H1 (cell line): ENCODE measurements at regions not wholly inside any gene's neighbourhood (a gene's known extent, or its start where the extent isn't known, plus 50 kb on each side); places are given as distances from the start of the nearest gene placed in this dataset.

Experiments
- CTCF ChIA-PET: fragments of 300-600 bp; sonication (Branson Sonifier 250); formaldehyde crosslinking; loops from one replicate; lab custom pipeline; 2021; ENCODE audit not compliant: partially characterized antibody; lab: Charles Lee
- POLR2A ChIA-PET: fragments of 300-600 bp; sonication (Branson Sonifier 250); formaldehyde crosslinking; loops from one replicate; lab custom pipeline; 2021; ENCODE audit warnings: inconsistent platforms; ENCODE audit not compliant: partially characterized antibody; lab: Charles Lee
- DNase-seq, 2 experiments: peaks; one replicate each; pipeline versions ENCODE4 v3.0.0 to v3.0.0-alpha.2; 2010 to 2022; ENCODE audit warnings: low spot score in 2 of 2, low read depth in 1 of 2, mixed read lengths in 1 of 2
- FAIRE-seq: peaks from 2 replicates; lab custom pipeline; 2011; peaks lifted over from hg19 to GRCh38; lab: Jason Lieb, UNC
- H2AFZ ChIP-seq: 2 replicates; pipeline ENCODE4 v1.8.1; 2012; ENCODE audit warnings: low read length, inconsistent platforms
- H2AK5ac ChIP-seq: 2 replicates; pipeline ENCODE4 v1.6.1; 2013; ENCODE audit warnings: low read depth, low read length
- H2BK120ac ChIP-seq: replicated peaks from 2 replicates; pipeline ENCODE3; 2013; ENCODE audit warnings: low read depth, low read length, inconsistent platforms
- H2BK12ac ChIP-seq: 2 replicates; pipeline ENCODE4 v1.6.1; 2013; ENCODE audit warnings: low read depth, low read length
- H2BK15ac ChIP-seq: 2 replicates; pipeline ENCODE4 v1.6.1; 2013; ENCODE audit warnings: low read length
- H2BK20ac ChIP-seq: 2 replicates; pipeline ENCODE4 v1.6.1; 2013; ENCODE audit warnings: low read length
- H2BK5ac ChIP-seq: 2 replicates; pipeline ENCODE4 v1.6.1; 2013; ENCODE audit warnings: low read depth, low read length
- H3K14ac ChIP-seq: 2 replicates; pipeline ENCODE4 v1.6.1; 2013; ENCODE audit warnings: inconsistent platforms; ENCODE audit not compliant: insufficient read length
- H3K18ac ChIP-seq: 2 replicates; pipeline ENCODE4 v1.6.1; 2013; ENCODE audit warnings: low read length; ENCODE audit errors: extremely low read depth
- H3K23ac ChIP-seq: 2 replicates; pipeline ENCODE4 v1.6.1; 2013; ENCODE audit warnings: inconsistent platforms; ENCODE audit not compliant: insufficient read length
- H3K23me2 ChIP-seq: 2 replicates; pipeline ENCODE4 v1.6.1; 2013; ENCODE audit warnings: low read depth, low read length
- H3K27ac ChIP-seq: 2 replicates; pipeline ENCODE4 v1.6.1; 2011; ENCODE audit warnings: low read depth, low read length, inconsistent platforms
- H3K27me3 ChIP-seq, 4 experiments: replicated peaks in 1 of 4; 1 replicate in 1 of 4; 2 replicates in 3 of 4; pipeline versions ENCODE4 v1.6.1 to v1.8.1; 2011 to 2013; ENCODE audit warnings: low read length in 3 of 4, mild to moderate bottlenecking in 3 of 4, inconsistent platforms in 2 of 4, mixed read lengths in 2 of 4, moderate library complexity in 1 of 4; ENCODE audit not compliant: control insufficient read depth in 3 of 4, insufficient read depth in 3 of 4; ENCODE audit errors: extremely low read depth in 1 of 4
- H3K36me3 ChIP-seq, 4 experiments: 2 replicates each; pipeline versions ENCODE4 v1.6.1 to v1.8.1; 2011 to 2013; ENCODE audit warnings: mild to moderate bottlenecking in 4 of 4, low read length in 3 of 4, moderate library complexity in 2 of 4, control low read depth in 1 of 4, inconsistent platforms in 1 of 4; ENCODE audit not compliant: insufficient read depth in 4 of 4, control insufficient read depth in 2 of 4
- H3K4ac ChIP-seq: replicated peaks from 2 replicates; pipeline ENCODE3; 2013; ENCODE audit warnings: low read length, low read depth, mixed read lengths, inconsistent platforms; ENCODE audit not compliant: insufficient read length
- H3K4me1 ChIP-seq, 4 experiments: replicated peaks in 1 of 4; 1 replicate in 1 of 4; 2 replicates in 3 of 4; pipeline versions ENCODE4 v1.6.1 to v1.8.1; 2011 to 2013; ENCODE audit warnings: low read length in 3 of 4, inconsistent platforms in 2 of 4, mixed read lengths in 1 of 4; ENCODE audit not compliant: insufficient read depth in 4 of 4, control insufficient read depth in 3 of 4
- H3K4me2 ChIP-seq, 2 experiments: 2 replicates each; pipeline versions ENCODE4 v1.6.1 to v1.8.1; 2011 to 2013; ENCODE audit warnings: low read depth in 2 of 2, low read length in 2 of 2, control low read depth in 1 of 2, inconsistent platforms in 1 of 2, mild to moderate bottlenecking in 1 of 2; ENCODE audit not compliant: insufficient read depth in 1 of 2
- H3K4me3 ChIP-seq, 4 experiments: fragments of 200-600, 300-600 bp in 1 of 4; sonication (generic), shearing (Covaris generic), sonication (Bioruptor Twin) in 1 of 4; 2 replicates each; pipeline versions ENCODE4 v1.5.1 to v1.8.1; 2011 to 2016; ENCODE audit warnings: low read length in 4 of 4, low read depth in 3 of 4, control low read depth in 2 of 4, inconsistent platforms in 2 of 4, mild to moderate bottlenecking in 2 of 4, mixed read lengths in 1 of 4, moderate library complexity in 1 of 4; ENCODE audit not compliant: insufficient read depth in 2 of 4; ENCODE audit errors: extremely low read depth in 1 of 4
- H3K56ac ChIP-seq: replicated peaks from 2 replicates; pipeline ENCODE3; 2013; ENCODE audit warnings: low read depth, mild to moderate bottlenecking, mixed read lengths, low read length, inconsistent platforms; ENCODE audit not compliant: insufficient read length
- H3K79me1 ChIP-seq: 2 replicates; pipeline ENCODE4 v1.6.1; 2013; ENCODE audit warnings: low read depth, low read length, control low read depth
- H3K79me2 ChIP-seq, 2 experiments: 2 replicates each; pipeline versions ENCODE4 v1.6.1 to v1.8.1; 2012 to 2013; ENCODE audit warnings: low read length in 2 of 2, mild to moderate bottlenecking in 2 of 2, inconsistent platforms in 1 of 2; ENCODE audit not compliant: insufficient read depth in 2 of 2, control insufficient read depth in 1 of 2
- H3K9ac ChIP-seq, 4 experiments: replicated peaks in 1 of 4; 1 replicate in 1 of 4; 2 replicates in 3 of 4; pipeline versions ENCODE4 v1.6.1 to v1.8.1; 2011 to 2013; ENCODE audit warnings: low read depth in 3 of 4, low read length in 3 of 4, control low read depth in 2 of 4, mild to moderate bottlenecking in 2 of 4, moderate library complexity in 2 of 4, inconsistent platforms in 1 of 4; ENCODE audit errors: extremely low read depth in 1 of 4
- H3K9me3 ChIP-seq, 2 experiments: 2 replicates each; pipeline versions ENCODE4 v1.6.1 to v1.8.1; 2012 to 2013; ENCODE audit warnings: mild to moderate bottlenecking in 2 of 2, moderate library complexity in 2 of 2, control low read depth in 1 of 2, inconsistent platforms in 1 of 2, low read depth in 1 of 2, low read length in 1 of 2, mixed read lengths in 1 of 2; ENCODE audit not compliant: insufficient read depth in 2 of 2
- H4K20me1 ChIP-seq, 2 experiments: replicated peaks in 1 of 2; 2 replicates each; pipeline versions ENCODE3 to v1.8.1; 2011 to 2013; ENCODE audit warnings: inconsistent platforms in 2 of 2, low read length in 2 of 2, mild to moderate bottlenecking in 1 of 2; ENCODE audit not compliant: insufficient read depth in 2 of 2, control insufficient read depth in 1 of 2
- H4K5ac ChIP-seq: 2 replicates; pipeline ENCODE4 v1.6.1; 2013; ENCODE audit warnings: low read length, low read depth, mixed read lengths, inconsistent platforms; ENCODE audit not compliant: insufficient read length
- H4K8ac ChIP-seq: 2 replicates; pipeline ENCODE4 v1.8.0; 2013; ENCODE audit warnings: mild to moderate bottlenecking, moderate library complexity, low read length, inconsistent platforms; ENCODE audit not compliant: insufficient read depth; ENCODE audit errors: extremely low read depth
- H4K91ac ChIP-seq: replicated peaks from 2 replicates; pipeline ENCODE3; 2013; ENCODE audit warnings: low read length, mixed read lengths, inconsistent platforms; ENCODE audit not compliant: insufficient read length
- ATF3 ChIP-seq: IDR thresholded peaks from 2 replicates; pipeline ENCODE4 v1.6.1; 2011; ENCODE audit warnings: low read depth, mild to moderate bottlenecking, low read length; ENCODE audit not compliant: insufficient read depth
- CBX8 ChIP-seq: fragments of 300-800, 300-1000 bp; sonication (generic); IDR thresholded peaks from 2 replicates; pipeline ENCODE4 v1.7.1; 2016; ENCODE audit warnings: low read depth, low read length, borderline replicate concordance
- EGR1 ChIP-seq: IDR thresholded peaks from 2 replicates; pipeline ENCODE4 v1.6.1; 2011; ENCODE audit warnings: low read depth, low read length, borderline replicate concordance
- EP300 ChIP-seq, 2 experiments: IDR thresholded peaks; 1 replicate in 1 of 2; 2 replicates in 1 of 2; pipeline ENCODE4 v1.6.1; 2011 to 2012; ENCODE audit warnings: low read depth in 2 of 2, low read length in 2 of 2, mild to moderate bottlenecking in 2 of 2, borderline replicate concordance in 1 of 2, inconsistent platforms in 1 of 2, moderate library complexity in 1 of 2
- FOSL1 ChIP-seq: IDR thresholded peaks from 2 replicates; pipeline ENCODE4 v1.6.1; 2011; ENCODE audit warnings: mild to moderate bottlenecking, low read depth, low read length, moderate library complexity; ENCODE audit not compliant: insufficient read depth
- HDAC2 ChIP-seq, 2 experiments: fragments of 300-600 bp in 1 of 2; sonication (generic) in 1 of 2; IDR thresholded peaks; 2 replicates each; pipeline ENCODE4 v1.6.1; 2011 to 2012; ENCODE audit warnings: low read depth in 2 of 2, low read length in 2 of 2, mild to moderate bottlenecking in 2 of 2, moderate library complexity in 2 of 2, borderline replicate concordance in 1 of 2, inconsistent platforms in 1 of 2
- MAFK ChIP-seq: IDR thresholded peaks from 2 replicates; pipeline ENCODE4 v1.6.1; 2012; ENCODE audit warnings: low read depth, mild to moderate bottlenecking, improper control_type of control experiment, low read length
- NRF1 ChIP-seq: IDR thresholded peaks from 2 replicates; pipeline ENCODE4 v1.6.1; 2011; ENCODE audit warnings: mild to moderate bottlenecking, low read depth, low read length, improper control_type of control experiment
- POLR2AphosphoS5 ChIP-seq: IDR thresholded peaks from 2 replicates; pipeline ENCODE4 v1.6.1; 2011; ENCODE audit warnings: low read depth, low read length
- TAF1 ChIP-seq: IDR thresholded peaks from 2 replicates; pipeline ENCODE4 v1.6.1; 2011; ENCODE audit warnings: mild to moderate bottlenecking, low read depth, low read length
- TCF12 ChIP-seq: IDR thresholded peaks from 2 replicates; pipeline ENCODE4 v1.6.1; 2011; ENCODE audit warnings: low read depth, mild to moderate bottlenecking, low read length
- WGBS, 2 experiments: shearing (Covaris generic) in 1 of 2; methylation state at CpG; one replicate each; pipeline versions ENCODE4 v1.1.6 to v1.1.7; 2013 to 2015; ENCODE audit warnings: low lambda C conversion rate in 2 of 2, mixed read lengths in 2 of 2, inconsistent platforms in 1 of 2, low coverage in 1 of 2, missing lambda C conversion rate in 1 of 2; ENCODE audit not compliant: insufficient replicate concordance in 2 of 2, insufficient coverage in 1 of 2, insufficient read length in 1 of 2; ENCODE audit errors: extremely low coverage in 1 of 2, missing lambda C conversion rate in 1 of 2; 5-methylcytosine and 5-hydroxymethylcytosine counted together

- H4K91ac ChIP-seq = no peak overlapping the region
- CTCF ChIA-PET = no interaction called here
- H3K79me1 ChIP-seq = no peaks in the 10 kb centered on the region
- no peaks in the 10 kb centered on the region; a peak in 1 of 4 replicates for H3K9me3 ChIP-seq
- H3K27me3 ChIP-seq = no peaks in the 10 kb centered on the region
- H4K8ac ChIP-seq = no peak overlapping the region
- no peak for DNase-seq
- no peaks in the 10 kb centered on the region for H3K36me3 ChIP-seq
- H3K79me2 ChIP-seq = no peaks in the 10 kb centered on the region
- no peak overlapping the region for H4K5ac ChIP-seq
- no peak overlapping the region for H3K56ac ChIP-seq
- no peak overlapping the region for H2AFZ ChIP-seq
- no peak overlapping the region for H3K27ac ChIP-seq
- 87% methylated on average over 2 of the region's 2 CpGs; no CpG with 5 or more reads in 1 of the 2 experiments for WGBS, 2 experiments
- H3K23ac ChIP-seq = no peak overlapping the region
- POLR2A ChIA-PET = no interaction called here
- H2BK120ac ChIP-seq = no peak overlapping the region
- no peak for FAIRE-seq
- no peaks in the 10 kb centered on the region for H3K4me1 ChIP-seq
- H3K18ac ChIP-seq = no peak overlapping the region
- no peak overlapping the region for H2BK5ac ChIP-seq
- H2AK5ac ChIP-seq = no peak overlapping the region
- H3K14ac ChIP-seq = no peak overlapping the region
- no peak overlapping the region for H3K4me2 ChIP-seq
- no peaks in the 10 kb centered on the region for H4K20me1 ChIP-seq
- no peak overlapping the region for H2BK12ac ChIP-seq
- no peak overlapping the region for H3K9ac ChIP-seq
- no peak overlapping the region for H2BK15ac ChIP-seq
- TF ChIP-seq TAF1 (no peak), HDAC2 (IDR thresholded peaks at IDR 0.05; ENCODE audit: borderline replicate concordance in 1 of 2, low read depth in 2 of 2, low read length in 2 of 2) (no peak), TCF12 (no peak), EGR1 (no peak), MAFK (no peak), POLR2AphosphoS5 (no peak), ATF3 (no peak), FOSL1 (no peak), NRF1 (no peak), EP300 (IDR thresholded peaks at IDR 0.05; ENCODE audit: borderline replicate concordance in 1 of 2, low read depth in 2 of 2, low read length in 2 of 2) (no peak), CBX8 (no peak)
- H2BK20ac ChIP-seq = no peak overlapping the region
- H3K4ac ChIP-seq = no peak overlapping the region
- no peaks in the 10 kb centered on the region for H3K23me2 ChIP-seq
- H3K4me3 ChIP-seq = no peak overlapping the region
These were observed 435.4 kb downstream of the MMUT start for GRCh38 chr6:49027644-49028043.
